Astrocyte of the spinal cord (primary cell): ENCODE measurements at regions not wholly inside any gene's neighbourhood (a gene's known extent, or its start where the extent isn't known, plus 50 kb on each side); places are given as distances from the start of the nearest gene placed in this dataset.

Experiments used
- DNase-seq: peaks from one replicate; pipeline ENCODE4 v3.0.0; 2011; ENCODE audit warnings: low read depth, low spot score
- H3K4me3 ChIP-seq: 2 replicates; pipeline ENCODE4 v1.5.1; 2011; ENCODE audit warnings: low read depth, mild to moderate bottlenecking, low read length, moderate library complexity
- CTCF ChIP-seq: IDR thresholded peaks from 2 replicates; pipeline ENCODE4 v1.5.1; 2012; ENCODE audit warnings: low read depth, mild to moderate bottlenecking, low read length, inconsistent platforms
- in situ Hi-C: cut with HindIII; loops from 2 replicates; pipeline ENCODE4 v1.10.0; 2017; ENCODE audit warnings: low sequenced_read_pairs

GRCh38 chr18:41021089-41021488 is 933.9 kb upstream of the PIK3C3 start:
- in situ Hi-C loops: no loop called here

GRCh38 chr18:41012194-41012593 is 942.8 kb upstream of the PIK3C3 start:
- in situ Hi-C loops: no loop called here
- DNase-seq: no peak
- H3K4me3 ChIP-seq: no peak overlapping the region
- no peak for TF ChIP-seq CTCF

More at GRCh38 chr18:41021089-41021488, 933.9 kb upstream of the PIK3C3 start:
- DNase-seq: no peak
- no peak overlapping the region for H3K4me3 ChIP-seq
- no peak for TF ChIP-seq CTCF

- no peak for TF ChIP-seq CTCF
- H3K4me3 ChIP-seq: no peak overlapping the region
- in situ Hi-C loops: no loop called here
- DNase-seq: no peak
Observed at GRCh38 chr18:41009926-41010325, 945.1 kb upstream of the PIK3C3 start.

GRCh38 chr18:41004324-41004723 is 950.7 kb upstream of the PIK3C3 start:
- in situ Hi-C loops: no loop called here
- TF ChIP-seq CTCF: no peak
- no peak for DNase-seq
- no peak overlapping the region for H3K4me3 ChIP-seq

- no peak overlapping the region for H3K4me3 ChIP-seq
- no peak for TF ChIP-seq CTCF
- no peak for DNase-seq
- in situ Hi-C loops: no loop called here
Observed at GRCh38 chr18:40995529-40995928, 959.5 kb upstream of the PIK3C3 start.

- no peak for TF ChIP-seq CTCF
- DNase-seq: no peak
- H3K4me3 ChIP-seq: no peak overlapping the region
- in situ Hi-C loops: no loop called here
Observed at GRCh38 chr18:40993363-40993762, 961.7 kb upstream of the PIK3C3 start.

GRCh38 chr18:40987581-40987980 is 967.5 kb upstream of the PIK3C3 start:
- no peak for TF ChIP-seq CTCF
- in situ Hi-C loops: no loop called here
- no peak for DNase-seq
- H3K4me3 ChIP-seq: no peak overlapping the region
